HG02678 (cell line): ENCODE measurements at regions not wholly inside any gene's neighbourhood (a gene's known extent, or its start where the extent isn't known, plus 50 kb on each side); places are given as distances from the start of the nearest gene placed in this dataset.

Experiments
- ATAC-seq: cut with Tn5 transposase; IDR thresholded peaks from one replicate; pipeline ENCODE4 v1.9.1; 2021; ENCODE audit warnings: mild to moderate bottlenecking, moderate library complexity; ENCODE audit not compliant: unreplicated experiment

GRCh38 chr14:106838991-106839769 is 1312.8 kb downstream of the TMEM121 start:
- no peak for ATAC-seq

- ATAC-seq, result no peak
Observed at GRCh38 chr14:106840258-106840657, 1313.9 kb downstream of the TMEM121 start.

GRCh38 chr14:106840991-106841390 is 1314.6 kb downstream of the TMEM121 start:
- ATAC-seq, result no peak

GRCh38 chr14:106841701-106842100 is 1315.3 kb downstream of the TMEM121 start:
- ATAC-seq, result no peak

GRCh38 chr14:106842687-106843086 is 1316.3 kb downstream of the TMEM121 start:
- no peak for ATAC-seq

GRCh38 chr14:106843386-106843785 is 1317.0 kb downstream of the TMEM121 start:
- ATAC-seq, result no peak

- no peak for ATAC-seq
Observed at GRCh38 chr14:106843951-106844483, 1317.6 kb downstream of the TMEM121 start.

GRCh38 chr14:106844608-106845285 is 1318.4 kb downstream of the TMEM121 start:
- no peak for ATAC-seq

- no peak for ATAC-seq
Observed at GRCh38 chr14:106845286-106846087, 1319.1 kb downstream of the TMEM121 start.

- no peak for ATAC-seq
Observed at GRCh38 chr14:106846218-106846617, 1319.8 kb downstream of the TMEM121 start.

- ATAC-seq, result no peak
Observed at GRCh38 chr14:106848330-106849121, 1322.1 kb downstream of the TMEM121 start.

GRCh38 chr14:106850913-106851825 is 1324.8 kb downstream of the TMEM121 start:
- peak; percentile 58 for ATAC-seq

GRCh38 chr14:106872611-106873446 is 1346.4 kb downstream of the TMEM121 start:
- peak; percentile 56 for ATAC-seq

GRCh38 chr14:106874350-106874749 is 1348.0 kb downstream of the TMEM121 start:
- ATAC-seq, result no peak

- no peak for ATAC-seq
Observed at GRCh38 chr14:106875503-106875902, 1349.1 kb downstream of the TMEM121 start.

GRCh38 chr14:106876711-106877110 is 1350.3 kb downstream of the TMEM121 start:
- ATAC-seq, result no peak

GRCh38 chr14:106877517-106877916 is 1351.1 kb downstream of the TMEM121 start:
- no peak for ATAC-seq

- ATAC-seq, result no peak
Observed at GRCh38 chr14:106879241-106879640, 1352.9 kb downstream of the TMEM121 start.
